Activated CD8-positive, alpha-beta memory T cell treated with anti-CD3 and anti-CD28 coated beads, Interleukin-2, amount 10 ng/mL, durations not matched to agents 7 days and 5 days (primary cell): ENCODE measurements at regions not wholly inside any gene's neighbourhood (a gene's known extent, or its start where the extent isn't known, plus 50 kb on each side); places are given as distances from the start of the nearest gene placed in this dataset.

Experiments
- ATAC-seq: fragments of 150-1000 bp; cut with Tn5 transposase; one replicate; pipeline ENCODE4 v1.10.0; 2021; ENCODE audit warnings: moderate library complexity
- CTCF ChIA-PET: fragments of 350-600 bp; sonication (Branson Sonifier 250); formaldehyde crosslinking; loops from one replicate; lab custom pipeline; 2021; ENCODE audit warnings: antibody characterized with exemption; lab: Charles Lee
- DNase-seq: peaks from one replicate; pipeline ENCODE4 v3.0.0-alpha.2; 2020
- H3K27ac Mint-ChIP-seq: one replicate; pipeline ENCODE4 v1.8.0; 2021; ENCODE audit warnings: mild to moderate bottlenecking, mixed read lengths
- H3K27me3 Mint-ChIP-seq: one replicate; pipeline ENCODE4 v1.8.0; 2021; ENCODE audit warnings: mixed read lengths
- H3K36me3 Mint-ChIP-seq: one replicate; pipeline ENCODE4 v1.8.0; 2021; ENCODE audit warnings: mild to moderate bottlenecking, mixed read lengths
- H3K4me1 Mint-ChIP-seq: one replicate; pipeline ENCODE4 v1.8.0; 2021; ENCODE audit warnings: mixed read lengths
- H3K4me3 Mint-ChIP-seq: one replicate; pipeline ENCODE4 v1.8.0; 2021; ENCODE audit warnings: mild to moderate bottlenecking, moderate library complexity, mixed read lengths
- H3K9me3 Mint-ChIP-seq: one replicate; pipeline ENCODE4 v1.8.0; 2022; ENCODE audit warnings: low read depth, mixed read lengths

DNA sequence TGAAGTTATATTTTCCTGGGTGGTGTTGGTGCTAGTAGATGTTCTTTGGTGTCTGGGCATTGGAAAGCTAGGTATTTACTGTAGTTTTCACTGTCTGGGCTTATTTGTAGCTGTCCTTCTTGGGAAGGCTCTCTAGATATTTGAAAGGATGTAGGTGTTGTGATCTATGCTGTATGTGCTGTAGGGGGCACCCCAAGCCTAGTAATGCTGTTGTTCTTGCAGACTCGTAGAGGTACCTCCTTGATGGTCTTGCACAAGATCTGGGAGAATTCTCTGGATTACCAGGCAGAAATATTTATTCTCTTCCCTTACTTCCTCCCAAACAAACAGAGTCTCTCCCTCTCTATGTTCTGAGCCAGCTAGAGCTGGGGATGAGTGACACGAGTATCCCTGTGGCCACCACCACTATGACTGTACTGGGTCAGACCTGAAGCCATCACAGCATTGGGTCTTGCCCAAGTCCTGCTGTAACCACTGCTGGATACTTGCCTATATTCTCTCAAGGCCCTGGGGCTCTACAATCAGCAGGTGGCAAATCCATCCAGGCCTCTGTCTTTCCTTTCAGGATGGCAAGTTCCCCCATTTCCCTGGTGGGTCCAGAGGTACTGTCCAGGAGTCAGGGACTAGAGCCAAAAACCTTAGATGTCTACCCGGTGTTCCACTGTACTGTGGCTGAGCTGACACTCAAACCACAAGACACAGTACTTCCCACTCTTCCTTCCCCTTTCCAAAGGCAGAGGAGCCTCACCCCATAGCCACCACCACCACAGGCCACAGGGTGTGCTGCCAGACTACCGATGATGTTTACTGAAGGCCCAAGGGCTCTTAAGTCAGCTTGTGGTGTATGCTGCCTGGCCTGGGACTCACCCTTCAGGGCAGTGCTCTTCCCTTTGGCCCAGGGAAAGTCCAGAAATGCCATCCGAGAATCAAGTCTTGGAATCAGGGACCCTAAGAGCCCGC is 195.2 kb upstream of the DPPA4 start:
- Mint-ChIP-seq H3K36me3 (no peaks in the 10 kb centered on the region), H3K27ac (no peak overlapping the region), H3K9me3 (no peaks in the 10 kb centered on the region), H3K27me3 (peaks cover 4% of the 10 kb centered on the region), H3K4me1 (no peaks in the 10 kb centered on the region), H3K4me3 (no peak overlapping the region)
- ATAC-seq = peak; percentile 63
- peak; percentile 62 for DNase-seq
- CTCF ChIA-PET = interaction anchor here (1.6 to 3.4 kb wide), 2 partner anchors 21 to 782 kb away, joined by 5 to 13 read pairs; no protein-coding TSS in a partner anchor

DNA sequence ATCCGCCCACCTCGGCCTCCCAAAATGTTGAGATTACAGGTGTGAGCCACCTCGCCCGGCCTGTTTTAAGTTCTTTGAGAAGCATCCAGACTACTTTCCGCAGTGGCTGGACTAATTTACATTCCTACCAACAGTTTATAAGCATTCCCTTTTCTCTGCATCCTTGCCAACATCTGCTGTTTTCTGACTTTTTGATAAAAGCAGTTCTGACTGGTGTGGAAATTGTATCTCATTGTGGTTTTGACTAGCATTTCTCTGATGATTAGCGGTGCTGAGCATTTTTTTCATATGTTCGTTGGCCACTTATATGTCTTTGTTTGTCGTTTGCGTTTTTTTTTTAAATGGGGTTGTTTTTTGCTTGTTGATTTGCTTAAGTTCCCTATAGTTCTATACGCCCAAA is 208.4 kb upstream of the DPPA4 start:
- no peak for DNase-seq
- Mint-ChIP-seq H3K27me3 (no peaks in the 10 kb centered on the region), H3K9me3 (no peaks in the 10 kb centered on the region), H3K4me3 (no peak overlapping the region), H3K36me3 (no peaks in the 10 kb centered on the region), H3K27ac (no peak overlapping the region), H3K4me1 (no peaks in the 10 kb centered on the region)
- no peak for ATAC-seq
- CTCF ChIA-PET = no interaction called here

DNA sequence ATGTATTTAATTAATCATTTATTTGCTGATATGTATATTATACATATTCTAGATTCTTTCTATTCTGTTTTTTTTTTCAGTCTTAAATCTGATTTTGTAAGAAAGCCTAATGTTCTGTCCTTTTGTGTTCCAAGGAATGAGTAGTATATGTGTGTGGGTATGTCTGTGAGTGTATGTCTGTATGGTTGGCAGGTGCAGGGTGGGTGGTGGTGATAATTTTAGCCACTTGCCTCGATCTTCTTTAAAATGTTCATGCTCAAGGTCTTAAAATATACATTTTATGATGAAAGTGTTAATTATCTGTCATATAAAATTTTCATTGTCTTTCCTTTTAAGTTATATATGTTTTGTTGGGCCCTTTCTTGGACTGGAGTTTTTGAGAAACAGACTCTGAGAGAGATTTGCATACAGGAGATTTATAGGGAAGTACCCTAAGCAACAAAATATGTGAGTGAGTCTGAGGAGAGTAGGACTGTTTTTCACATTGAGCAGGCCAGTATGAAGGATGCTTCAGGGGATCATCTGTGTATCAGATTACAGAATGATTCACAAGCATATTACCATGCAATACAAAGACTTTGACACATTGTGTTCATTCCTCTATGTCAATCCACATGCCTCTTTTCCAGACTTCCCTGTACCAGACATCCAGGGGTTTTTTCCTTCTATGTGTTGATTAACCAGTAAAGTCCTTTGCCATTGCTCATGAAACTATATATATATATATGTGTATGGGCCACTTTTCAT is 211.0 kb upstream of the DPPA4 start:
- Mint-ChIP-seq H3K4me1 (peaks cover 10% of the 10 kb centered on the region), H3K9me3 (no peaks in the 10 kb centered on the region), H3K36me3 (no peaks in the 10 kb centered on the region), H3K27me3 (no peaks in the 10 kb centered on the region), H3K27ac (no peak overlapping the region), H3K4me3 (no peak overlapping the region)
- DNase-seq (no peak), ATAC-seq (no peak)
- CTCF ChIA-PET = no interaction called here

GRCh38 chr3:109553591-109554371 is 216.4 kb upstream of the DPPA4 start:
- CTCF ChIA-PET = interaction anchor here (1.2 kb wide), 1 partner anchor 22 kb away, joined by 5 read pairs; no protein-coding TSS in a partner anchor
- DNase-seq (no peak), ATAC-seq (no peak)
- H3K27ac Mint-ChIP-seq = no peak overlapping the region
- H3K9me3 Mint-ChIP-seq = no peaks in the 10 kb centered on the region
- no peak overlapping the region for H3K4me3 Mint-ChIP-seq
- peaks cover 4% of the 10 kb centered on the region for H3K27me3 Mint-ChIP-seq
- H3K36me3 Mint-ChIP-seq = peaks cover 8% of the 10 kb centered on the region
- H3K4me1 Mint-ChIP-seq = peaks cover 15% of the 10 kb centered on the region

DNA sequence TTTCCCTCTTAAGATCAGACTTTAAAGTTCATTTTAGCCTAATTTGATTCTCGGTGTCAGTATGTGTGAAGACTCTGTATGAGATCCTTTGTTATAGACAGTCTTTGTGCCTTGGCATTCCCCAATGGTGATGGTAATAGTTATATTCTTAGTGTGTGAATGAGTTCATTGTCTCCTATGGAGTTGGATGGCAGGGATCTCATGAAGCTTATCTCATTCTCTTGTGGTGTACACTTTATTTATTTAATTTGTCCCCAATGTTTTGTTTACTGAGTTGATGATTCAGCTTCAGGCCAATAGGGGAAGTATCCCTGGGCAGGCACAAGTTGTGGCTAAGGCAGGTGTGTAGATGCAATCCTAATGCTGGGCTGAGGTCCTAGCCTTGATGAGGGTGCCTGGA is 222.0 kb upstream of the DPPA4 start:
- Mint-ChIP-seq H3K27me3 (peaks cover 4% of the 10 kb centered on the region), H3K9me3 (peaks cover 3% of the 10 kb centered on the region), H3K36me3 (peaks cover 10% of the 10 kb centered on the region), H3K27ac (no peak overlapping the region), H3K4me3 (no peak overlapping the region), H3K4me1 (peaks cover 13% of the 10 kb centered on the region)
- DNase-seq (no peak), ATAC-seq (no peak)
- CTCF ChIA-PET = no interaction called here

DNA sequence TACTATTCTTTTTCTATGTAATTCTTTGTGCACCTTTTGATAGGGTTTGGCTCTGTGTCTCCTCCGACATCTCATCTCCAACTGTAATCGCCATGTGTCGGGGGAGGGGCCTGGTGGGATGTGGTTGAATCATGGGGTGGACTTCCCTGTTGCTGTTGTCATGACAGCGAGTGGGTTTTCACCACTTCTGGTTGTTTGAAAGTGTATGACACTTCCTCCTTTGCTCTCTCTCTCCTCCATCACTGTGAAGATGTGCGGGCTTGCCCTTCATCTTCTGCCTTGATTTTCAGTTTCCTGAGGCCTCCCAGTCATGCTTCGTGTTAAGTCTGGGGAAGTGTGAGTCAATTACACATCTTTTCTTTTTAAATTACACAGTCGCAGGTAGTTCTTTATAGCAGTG is 225.8 kb upstream of the DPPA4 start:
- peaks cover 3% of the 10 kb centered on the region for H3K9me3 Mint-ChIP-seq
- peak overlapping the region; percentile 71 for H3K27ac Mint-ChIP-seq
- DNase-seq (peak; percentile 76), ATAC-seq (peak; percentile 79)
- no peaks in the 10 kb centered on the region for H3K27me3 Mint-ChIP-seq
- peaks cover 7% of the 10 kb centered on the region for H3K36me3 Mint-ChIP-seq
- H3K4me1 Mint-ChIP-seq = peaks cover 11% of the 10 kb centered on the region
- H3K4me3 Mint-ChIP-seq = peak overlapping the region; percentile 34
- CTCF ChIA-PET = no interaction called here

GRCh38 chr3:109569135-109569846 is 231.9 kb upstream of the DPPA4 start:
- CTCF ChIA-PET = no interaction called here
- peaks cover 3% of the 10 kb centered on the region for H3K4me1 Mint-ChIP-seq

DNA sequence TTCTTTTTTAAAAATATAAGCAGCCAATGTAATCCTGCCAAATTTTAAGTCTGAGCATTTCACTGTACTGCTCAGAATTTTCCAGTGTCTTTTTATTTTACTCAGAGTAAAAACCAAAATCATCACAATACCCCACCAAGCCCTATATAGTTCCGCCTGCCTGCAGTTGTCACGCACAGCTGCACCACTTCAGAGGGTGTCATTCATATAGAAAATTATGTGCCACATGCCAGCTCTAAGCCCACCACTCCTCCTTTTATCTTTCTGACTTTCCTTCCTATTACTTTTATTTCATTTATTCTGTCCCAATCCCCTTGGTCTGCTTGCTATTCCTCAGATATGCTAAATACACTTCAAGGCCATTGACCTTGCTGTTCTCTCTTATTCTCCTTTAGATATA is 233.1 kb upstream of the DPPA4 start:
- Mint-ChIP-seq H3K4me3 (no peak overlapping the region), H3K27me3 (no peaks in the 10 kb centered on the region), H3K27ac (no peak overlapping the region), H3K4me1 (peaks cover 3% of the 10 kb centered on the region), H3K9me3 (no peaks in the 10 kb centered on the region), H3K36me3 (peaks cover 5% of the 10 kb centered on the region)
- DNase-seq (no peak), ATAC-seq (no peak)
- CTCF ChIA-PET = no interaction called here

More at GRCh38 chr3:109569135-109569846, 231.9 kb upstream of the DPPA4 start:
- H3K4me3 Mint-ChIP-seq = no peak overlapping the region
- H3K27me3 Mint-ChIP-seq = no peaks in the 10 kb centered on the region
- H3K27ac Mint-ChIP-seq = no peak overlapping the region
- DNase-seq (no peak), ATAC-seq (no peak)
- peaks cover 5% of the 10 kb centered on the region for H3K36me3 Mint-ChIP-seq
- no peaks in the 10 kb centered on the region for H3K9me3 Mint-ChIP-seq

GRCh38 chr3:109572301-109572700 is 235.0 kb upstream of the DPPA4 start:
- CTCF ChIA-PET = no interaction called here
- Mint-ChIP-seq H3K4me3 (no peak overlapping the region), H3K36me3 (peaks cover 5% of the 10 kb centered on the region), H3K9me3 (no peaks in the 10 kb centered on the region), H3K4me1 (no peaks in the 10 kb centered on the region), H3K27me3 (no peaks in the 10 kb centered on the region), H3K27ac (no peak overlapping the region)
- DNase-seq (no peak), ATAC-seq (no peak)

DNA sequence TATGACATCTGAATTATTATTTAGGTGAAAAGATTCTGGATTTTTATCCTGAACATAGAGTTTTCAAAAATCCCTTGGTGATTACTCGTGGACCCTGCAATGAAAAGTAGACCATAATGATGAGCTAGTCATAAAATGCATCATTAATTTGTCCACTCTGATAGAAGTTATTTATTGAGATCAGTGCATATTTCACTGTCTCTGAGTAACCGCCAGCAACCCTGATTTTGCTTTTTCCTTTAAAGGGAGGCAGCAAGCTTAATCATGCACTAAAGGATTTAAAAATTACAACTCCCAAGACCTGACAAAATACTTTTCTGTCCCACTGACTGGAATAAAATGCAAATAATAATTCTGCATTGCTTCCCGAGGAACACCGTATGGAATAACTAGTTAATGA is 259.6 kb upstream of the DPPA4 start:
- peaks cover 5% of the 10 kb centered on the region for H3K9me3 Mint-ChIP-seq
- DNase-seq (no peak), ATAC-seq (no peak)
- H3K27me3 Mint-ChIP-seq = no peaks in the 10 kb centered on the region
- no peak overlapping the region for H3K27ac Mint-ChIP-seq
- CTCF ChIA-PET = no interaction called here
- no peaks in the 10 kb centered on the region for H3K4me1 Mint-ChIP-seq
- no peak overlapping the region for H3K4me3 Mint-ChIP-seq
- H3K36me3 Mint-ChIP-seq = no peaks in the 10 kb centered on the region

DNA sequence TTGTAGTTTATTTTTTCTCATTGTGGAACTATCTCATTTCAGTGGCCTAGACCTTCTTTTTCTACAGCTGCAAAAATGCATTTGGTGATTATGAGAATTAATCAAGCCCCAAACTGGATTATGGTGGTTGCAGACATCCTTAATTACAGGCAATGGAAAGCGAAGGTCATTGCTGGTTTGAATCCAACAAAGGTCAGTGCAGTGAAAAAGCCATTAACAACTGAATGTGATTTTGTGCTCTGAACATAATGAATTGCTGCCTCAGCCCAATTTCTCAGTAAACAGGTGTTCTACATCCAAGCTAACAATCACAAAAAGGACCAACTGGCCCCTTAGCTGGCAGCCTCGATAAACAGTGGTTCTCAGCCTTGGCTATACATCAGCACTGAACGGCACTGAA is 260.1 kb upstream of the DPPA4 start:
- CTCF ChIA-PET = no interaction called here
- ATAC-seq (no peak), DNase-seq (no peak)
- peaks cover 5% of the 10 kb centered on the region for H3K9me3 Mint-ChIP-seq
- H3K27ac Mint-ChIP-seq = no peak overlapping the region
- no peaks in the 10 kb centered on the region for H3K27me3 Mint-ChIP-seq
- H3K4me1 Mint-ChIP-seq = no peaks in the 10 kb centered on the region
- no peaks in the 10 kb centered on the region for H3K36me3 Mint-ChIP-seq
- no peak overlapping the region for H3K4me3 Mint-ChIP-seq

DNA sequence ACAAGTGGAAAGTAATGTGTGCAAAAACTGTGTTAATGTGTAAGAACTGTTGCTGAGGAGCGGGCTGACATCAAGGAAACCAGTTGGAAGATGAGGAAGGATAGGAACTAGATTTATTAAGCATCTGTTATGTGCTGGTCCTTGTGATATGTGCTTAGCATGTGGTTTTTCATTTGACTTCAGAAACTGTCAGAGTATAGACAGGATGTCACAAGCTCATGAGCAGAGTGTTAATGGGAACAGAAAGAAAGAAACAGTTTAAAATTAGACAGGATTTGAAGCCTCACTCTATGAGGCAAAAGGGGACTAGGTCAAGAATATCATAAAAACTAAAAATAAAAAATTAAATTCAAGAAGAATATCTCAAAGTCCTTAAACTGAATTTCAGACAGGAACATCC is 270.6 kb upstream of the DPPA4 start:
- H3K9me3 Mint-ChIP-seq = no peaks in the 10 kb centered on the region
- no peak for ATAC-seq
- no peak overlapping the region for H3K27ac Mint-ChIP-seq
- no peak overlapping the region for H3K4me3 Mint-ChIP-seq
- no peaks in the 10 kb centered on the region for H3K4me1 Mint-ChIP-seq
- CTCF ChIA-PET = no interaction called here
- no peaks in the 10 kb centered on the region for H3K36me3 Mint-ChIP-seq
- peaks cover 13% of the 10 kb centered on the region for H3K27me3 Mint-ChIP-seq
- no peak for DNase-seq

GRCh38 chr3:109608574-109608973 is 271.2 kb upstream of the DPPA4 start:
- Mint-ChIP-seq H3K36me3 (no peaks in the 10 kb centered on the region), H3K9me3 (no peaks in the 10 kb centered on the region), H3K4me3 (no peak overlapping the region), H3K27ac (no peak overlapping the region), H3K27me3 (peaks cover 13% of the 10 kb centered on the region), H3K4me1 (no peaks in the 10 kb centered on the region)
- DNase-seq = no peak
- CTCF ChIA-PET = no interaction called here
- no peak for ATAC-seq
